Mesothelial cell of epicardium (in vitro differentiated cells): ENCODE measurements at regions not wholly inside any gene's neighbourhood (a gene's known extent, or its start where the extent isn't known, plus 50 kb on each side); places are given as distances from the start of the nearest gene placed in this dataset.

Experiments
- DNase-seq, 2 experiments: peaks; one replicate each; pipeline ENCODE4 v3.0.0; 2021; ENCODE audit warnings: low spot score in 2 of 2; ENCODE audit not compliant: unreplicated experiment in 2 of 2
- H3K27ac Mint-ChIP-seq: 2 replicates; pipeline ENCODE4 v1.8.0; 2021; ENCODE audit warnings: mixed read lengths
- H3K27me3 Mint-ChIP-seq: 2 replicates; pipeline ENCODE4 v1.8.0; 2021; ENCODE audit warnings: low read depth, mixed read lengths
- H3K36me3 Mint-ChIP-seq: 2 replicates; pipeline ENCODE4 v1.8.0; 2021; ENCODE audit warnings: mixed read lengths
- H3K4me1 Mint-ChIP-seq: 2 replicates; pipeline ENCODE4 v1.8.0; 2021; ENCODE audit warnings: mixed read lengths
- H3K4me3 Mint-ChIP-seq: 2 replicates; pipeline ENCODE4 v1.8.0; 2021; ENCODE audit warnings: mild to moderate bottlenecking, moderate library complexity, mixed read lengths
- H3K9me3 Mint-ChIP-seq: 2 replicates; pipeline ENCODE4 v1.8.0; 2021; ENCODE audit warnings: mixed read lengths
- TF ChIP-seq, protein P1 (sequence below): fragments of 200-600 bp; sonication (generic); IDR thresholded peaks from one replicate; pipeline ENCODE4 v1.5.0; 2021; ENCODE audit warnings: antibody characterized with exemption; ENCODE audit not compliant: unreplicated experiment

DNA sequence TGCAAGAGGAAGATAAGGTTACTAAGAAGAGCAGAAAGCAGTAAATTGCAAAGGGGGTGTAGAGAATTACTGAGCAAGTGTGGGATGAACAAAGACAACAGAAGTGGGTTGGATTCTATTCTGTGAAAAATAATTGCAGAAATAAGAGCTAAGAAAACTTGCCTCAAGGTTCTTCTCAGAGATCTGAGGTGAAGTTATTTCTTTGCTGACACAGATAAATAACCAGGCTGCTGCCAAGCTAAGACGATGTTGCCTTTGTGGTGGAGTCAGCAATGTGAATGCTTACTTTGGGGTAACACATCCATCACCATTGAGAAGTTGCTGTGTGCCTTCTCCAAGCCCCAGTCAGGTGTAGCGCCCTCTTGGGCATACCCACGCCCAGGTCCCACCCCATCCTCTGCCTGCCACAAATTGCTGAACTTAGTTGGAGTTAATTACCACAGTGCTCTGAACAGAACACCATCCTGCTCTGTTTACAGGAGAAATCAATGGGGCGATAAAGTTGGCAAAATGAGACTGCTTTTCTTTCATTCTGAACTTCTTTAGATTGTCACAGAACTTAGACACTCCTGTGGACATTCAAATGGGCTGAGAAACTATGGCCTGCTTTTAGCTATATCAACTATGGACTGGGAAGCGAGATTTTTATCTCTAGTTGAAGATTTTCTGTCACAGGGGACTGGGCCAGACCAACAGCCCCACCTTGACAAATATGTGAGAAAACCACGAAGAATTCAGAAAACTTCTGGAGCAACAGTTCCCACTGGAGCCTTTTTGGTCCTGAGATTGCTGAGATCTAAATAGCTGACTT lies 283.6 kb downstream of the TMX3 start:
- H3K4me1 Mint-ChIP-seq, result peaks cover 14% of the 10 kb centered on the region
- H3K27me3 Mint-ChIP-seq, result no peaks in the 10 kb centered on the region
- H3K36me3 Mint-ChIP-seq, result no peaks in the 10 kb centered on the region
- TF ChIP-seq, protein P1, sequence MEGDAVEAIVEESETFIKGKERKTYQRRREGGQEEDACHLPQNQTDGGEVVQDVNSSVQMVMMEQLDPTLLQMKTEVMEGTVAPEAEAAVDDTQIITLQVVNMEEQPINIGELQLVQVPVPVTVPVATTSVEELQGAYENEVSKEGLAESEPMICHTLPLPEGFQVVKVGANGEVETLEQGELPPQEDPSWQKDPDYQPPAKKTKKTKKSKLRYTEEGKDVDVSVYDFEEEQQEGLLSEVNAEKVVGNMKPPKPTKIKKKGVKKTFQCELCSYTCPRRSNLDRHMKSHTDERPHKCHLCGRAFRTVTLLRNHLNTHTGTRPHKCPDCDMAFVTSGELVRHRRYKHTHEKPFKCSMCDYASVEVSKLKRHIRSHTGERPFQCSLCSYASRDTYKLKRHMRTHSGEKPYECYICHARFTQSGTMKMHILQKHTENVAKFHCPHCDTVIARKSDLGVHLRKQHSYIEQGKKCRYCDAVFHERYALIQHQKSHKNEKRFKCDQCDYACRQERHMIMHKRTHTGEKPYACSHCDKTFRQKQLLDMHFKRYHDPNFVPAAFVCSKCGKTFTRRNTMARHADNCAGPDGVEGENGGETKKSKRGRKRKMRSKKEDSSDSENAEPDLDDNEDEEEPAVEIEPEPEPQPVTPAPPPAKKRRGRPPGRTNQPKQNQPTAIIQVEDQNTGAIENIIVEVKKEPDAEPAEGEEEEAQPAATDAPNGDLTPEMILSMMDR, result no peak
- H3K9me3 Mint-ChIP-seq, result peaks cover 5% of the 10 kb centered on the region
- H3K27ac Mint-ChIP-seq, result no peak overlapping the region
- no peak for DNase-seq
- H3K4me3 Mint-ChIP-seq, result no peak overlapping the region

DNA sequence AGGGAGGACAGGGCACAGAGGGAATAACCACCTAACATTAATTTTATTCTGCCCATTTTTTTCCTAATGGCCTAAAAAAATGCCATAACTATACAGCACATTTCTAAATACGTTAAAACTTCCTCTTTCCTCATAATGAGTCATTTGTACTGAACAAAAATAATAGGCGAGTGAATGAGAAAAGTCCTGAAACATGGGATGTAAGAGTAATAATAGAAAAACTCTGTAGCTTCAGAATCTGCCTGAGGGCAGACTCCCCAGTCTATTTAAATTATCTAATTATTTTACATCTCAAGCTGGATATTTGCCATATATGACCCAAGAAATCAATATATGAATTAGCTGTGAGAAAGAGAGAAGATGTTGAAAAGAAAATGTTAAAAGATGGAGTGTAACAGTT lies 285.1 kb downstream of the TMX3 start:
- H3K9me3 Mint-ChIP-seq, result no peaks in the 10 kb centered on the region
- H3K4me3 Mint-ChIP-seq, result no peak overlapping the region
- no peaks in the 10 kb centered on the region for H3K27me3 Mint-ChIP-seq
- DNase-seq, result no peak
- H3K4me1 Mint-ChIP-seq, result peaks cover 14% of the 10 kb centered on the region
- no peaks in the 10 kb centered on the region for H3K36me3 Mint-ChIP-seq
- no peak overlapping the region for H3K27ac Mint-ChIP-seq
- TF ChIP-seq, protein P1, result no peak

DNA sequence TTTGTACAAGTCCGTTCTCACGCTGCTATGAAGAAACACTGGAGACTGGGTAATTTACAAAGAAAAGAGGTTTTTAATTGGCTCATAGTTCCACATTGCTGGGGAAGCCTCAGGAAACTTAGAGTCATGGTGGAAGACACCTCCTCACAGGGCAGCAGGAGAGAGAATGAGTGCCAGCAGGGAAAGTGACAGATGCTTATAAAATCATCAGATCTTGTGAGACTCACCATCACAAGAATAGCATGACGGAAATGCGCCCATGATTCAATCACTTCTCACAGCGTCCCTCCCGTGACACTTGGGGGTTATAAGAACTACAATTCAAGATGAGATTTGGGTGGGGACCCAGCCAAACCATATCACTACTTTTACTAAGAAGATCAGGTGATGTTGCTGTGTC lies 285.8 kb downstream of the TMX3 start:
- Mint-ChIP-seq H3K9me3 (no peaks in the 10 kb centered on the region), H3K4me1 (peaks cover 14% of the 10 kb centered on the region), H3K4me3 (no peak overlapping the region), H3K27ac (no peak overlapping the region), H3K36me3 (no peaks in the 10 kb centered on the region), H3K27me3 (no peaks in the 10 kb centered on the region)
- DNase-seq, result no peak
- TF ChIP-seq, protein P1, result no peak

DNA sequence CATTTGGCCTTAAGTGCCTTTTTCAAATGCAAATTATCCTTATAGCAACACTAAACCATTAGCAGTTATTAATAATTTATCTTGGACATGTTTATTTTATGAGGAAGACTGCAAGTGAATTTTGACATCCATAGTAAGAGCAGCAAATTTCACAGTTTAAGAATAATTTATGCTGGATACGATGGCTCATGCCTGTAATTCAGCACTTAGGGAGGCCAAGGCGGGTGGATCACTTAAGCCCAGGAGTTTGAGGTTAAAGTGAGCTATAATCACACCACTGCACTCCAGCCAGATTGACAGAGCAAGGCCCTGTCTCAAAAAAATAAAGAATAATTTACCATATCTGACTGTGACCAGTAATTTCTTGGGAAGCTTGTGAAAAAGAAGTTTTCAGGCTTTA lies 286.2 kb downstream of the TMX3 start:
- TF ChIP-seq, protein P1, result no peak
- Mint-ChIP-seq H3K4me3 (no peak overlapping the region), H3K9me3 (no peaks in the 10 kb centered on the region), H3K27ac (no peak overlapping the region), H3K27me3 (no peaks in the 10 kb centered on the region), H3K36me3 (no peaks in the 10 kb centered on the region), H3K4me1 (peaks cover 14% of the 10 kb centered on the region)
- DNase-seq, result no peak

DNA sequence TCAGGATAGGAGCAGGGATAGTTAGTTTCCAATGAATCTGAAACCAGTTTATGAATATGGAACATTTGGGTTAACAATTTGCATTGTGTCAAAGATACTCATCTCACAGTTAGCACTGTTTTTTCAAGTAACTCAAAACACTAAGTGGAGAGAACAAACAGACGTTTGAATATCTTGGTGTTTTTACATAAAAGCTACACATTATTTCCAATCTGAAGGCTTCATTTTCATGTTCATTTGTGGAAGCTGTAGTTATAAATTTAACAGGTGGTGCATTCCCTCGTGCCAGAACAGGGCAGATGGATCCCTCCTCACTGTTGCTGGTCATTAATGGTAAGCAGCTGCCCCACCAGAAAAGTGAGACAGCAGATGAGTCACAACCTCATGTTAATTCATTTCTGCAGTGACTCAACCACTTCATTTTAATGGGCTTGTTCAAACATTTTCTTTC lies 286.9 kb downstream of the TMX3 start:
- no peak overlapping the region for H3K27ac Mint-ChIP-seq
- DNase-seq, result no peak
- no peaks in the 10 kb centered on the region for H3K27me3 Mint-ChIP-seq
- H3K36me3 Mint-ChIP-seq, result no peaks in the 10 kb centered on the region
- TF ChIP-seq, protein P1, result no peak
- H3K4me3 Mint-ChIP-seq, result no peak overlapping the region
- H3K4me1 Mint-ChIP-seq, result peaks cover 14% of the 10 kb centered on the region
- H3K9me3 Mint-ChIP-seq, result peaks cover 3% of the 10 kb centered on the region
